DND-41 (cell line): ENCODE measurements at regions not wholly inside any gene's neighbourhood (a gene's known extent, or its start where the extent isn't known, plus 50 kb on each side); places are given as distances from the start of the nearest gene placed in this dataset.

Experiments
- ATAC-seq: fragments of 200-7000 bp; cut with Tn5 transposase; 3 replicates; pipeline ENCODE4 v1.9.1; 2021; ENCODE audit warnings: low read depth; ENCODE audit not compliant: insufficient read depth
- DNase-seq: peaks from one replicate; pipeline ENCODE4 v3.0.0-alpha.2; 2020
- H2AFZ ChIP-seq: 2 replicates; pipeline ENCODE4 v1.6.0; 2012; ENCODE audit warnings: low read depth, low read length
- H3K27ac ChIP-seq: 2 replicates; pipeline ENCODE4 v1.5.1; 2012; ENCODE audit warnings: low read length, inconsistent platforms
- H3K27me3 ChIP-seq: fragments of 200-600 bp; sonication (generic); 2 replicates; pipeline ENCODE4 v1.6.0; 2012; ENCODE audit warnings: low read length, mild to moderate bottlenecking, inconsistent platforms; ENCODE audit not compliant: insufficient read depth, poor library complexity
- H3K36me3 ChIP-seq: 2 replicates; pipeline ENCODE4 v1.5.1; 2012; ENCODE audit warnings: low read length, inconsistent platforms; ENCODE audit not compliant: insufficient read depth
- H3K4me1 ChIP-seq: 2 replicates; pipeline ENCODE4 v1.5.1; 2012; ENCODE audit warnings: mild to moderate bottlenecking, low read length; ENCODE audit not compliant: insufficient read depth
- H3K4me2 ChIP-seq: 2 replicates; pipeline ENCODE4 v1.6.0; 2012; ENCODE audit warnings: mild to moderate bottlenecking, moderate library complexity, low read length, inconsistent platforms; ENCODE audit not compliant: insufficient read depth
- H3K4me3 ChIP-seq, 2 experiments: fragments of 200-600 bp in 1 of 2; shearing (Covaris generic) in 1 of 2; 2 replicates each; pipeline ENCODE4 v1.5.1; 2012 to 2016; ENCODE audit warnings: inconsistent platforms in 2 of 2, low read length in 2 of 2, mild to moderate bottlenecking in 2 of 2, low read depth in 1 of 2, moderate library complexity in 1 of 2
- H3K79me2 ChIP-seq: 2 replicates; pipeline ENCODE4 v1.6.0; 2012; ENCODE audit warnings: low read length, inconsistent platforms; ENCODE audit not compliant: insufficient read depth
- H3K9ac ChIP-seq: 2 replicates; pipeline ENCODE4 v1.6.0; 2012; ENCODE audit warnings: low read depth, mild to moderate bottlenecking, inconsistent platforms, low read length, moderate library complexity
- H3K9me3 ChIP-seq: 2 replicates; pipeline ENCODE4 v1.5.1; 2012; ENCODE audit warnings: low read length, moderate library complexity, mild to moderate bottlenecking, inconsistent platforms; ENCODE audit not compliant: insufficient read depth, severe bottlenecking
- H4K20me1 ChIP-seq: 2 replicates; pipeline ENCODE4 v1.6.0; 2012; ENCODE audit warnings: low read length; ENCODE audit not compliant: insufficient read depth
- CTCF ChIP-seq: IDR thresholded peaks from 2 replicates; pipeline ENCODE4 v1.5.1; 2012; ENCODE audit warnings: borderline replicate concordance, low read length, moderate library complexity, mild to moderate bottlenecking; ENCODE audit not compliant: poor library complexity, severe bottlenecking; ENCODE audit errors: extremely low read depth
- EZH2 ChIP-seq: IDR thresholded peaks from 3 replicates; pipeline ENCODE4 v1.6.1; 2012; ENCODE audit warnings: borderline replicate concordance, low read depth, mild to moderate bottlenecking, moderate library complexity, low read length, inconsistent platforms; ENCODE audit not compliant: severe bottlenecking

- Histone ChIP-seq H3K9ac (no peak overlapping the region), H3K36me3 (no peaks in the 10 kb centered on the region), H4K20me1 (no peaks in the 10 kb centered on the region), H3K9me3 (no peaks in the 10 kb centered on the region), H3K79me2 (no peaks in the 10 kb centered on the region), H3K27me3 (no peaks in the 10 kb centered on the region), H3K4me2 (no peak overlapping the region), H3K4me3 (no peak overlapping the region), H3K27ac (no peak overlapping the region), H2AFZ (no peak overlapping the region), H3K4me1 (no peaks in the 10 kb centered on the region)
- ATAC-seq (no peak), DNase-seq (no peak)
- TF ChIP-seq CTCF (no peak), EZH2 (no peak)
These were observed 81.7 kb downstream of the HMHB1 start for GRCh38 chr5:143893638-143894037.

GRCh38 chr5:143896516-143896915 is 84.6 kb downstream of the HMHB1 start:
- no peak overlapping the region for H3K9ac ChIP-seq
- no peaks in the 10 kb centered on the region for H3K79me2 ChIP-seq
- no peak overlapping the region for H3K4me3 ChIP-seq
- DNase-seq (no peak), ATAC-seq (no peak)
- H3K27me3 ChIP-seq = no peaks in the 10 kb centered on the region
- TF ChIP-seq EZH2 (no peak), CTCF (no peak)
- H3K4me1 ChIP-seq = no peaks in the 10 kb centered on the region
- H3K27ac ChIP-seq = no peak overlapping the region
- H3K36me3 ChIP-seq = no peaks in the 10 kb centered on the region
- no peak overlapping the region for H3K4me2 ChIP-seq
- no peaks in the 10 kb centered on the region for H4K20me1 ChIP-seq
- no peak overlapping the region for H2AFZ ChIP-seq
- H3K9me3 ChIP-seq = no peaks in the 10 kb centered on the region

- no peaks in the 10 kb centered on the region for H3K4me1 ChIP-seq
- H3K27ac ChIP-seq = no peak overlapping the region
- no peak overlapping the region for H3K9ac ChIP-seq
- no peaks in the 10 kb centered on the region for H3K36me3 ChIP-seq
- no peak for ATAC-seq
- H3K4me2 ChIP-seq = no peak overlapping the region
- DNase-seq = no peak
- H2AFZ ChIP-seq = no peak overlapping the region
- H3K9me3 ChIP-seq = no peaks in the 10 kb centered on the region
- TF ChIP-seq EZH2 (no peak), CTCF (no peak)
- H3K27me3 ChIP-seq = no peaks in the 10 kb centered on the region
- no peak overlapping the region for H3K4me3 ChIP-seq
- H3K79me2 ChIP-seq = no peaks in the 10 kb centered on the region
- no peaks in the 10 kb centered on the region for H4K20me1 ChIP-seq
These were observed 85.0 kb downstream of the HMHB1 start for GRCh38 chr5:143896966-143897365.

GRCh38 chr5:143898381-143898780 is 86.4 kb downstream of the HMHB1 start:
- H3K36me3 ChIP-seq = no peaks in the 10 kb centered on the region
- no peaks in the 10 kb centered on the region for H3K9me3 ChIP-seq
- TF ChIP-seq CTCF (no peak), EZH2 (no peak)
- no peaks in the 10 kb centered on the region for H4K20me1 ChIP-seq
- H3K27ac ChIP-seq = no peak overlapping the region
- H2AFZ ChIP-seq = no peak overlapping the region
- DNase-seq (no peak), ATAC-seq (no peak)
- no peak overlapping the region for H3K4me3 ChIP-seq
- H3K4me2 ChIP-seq = no peak overlapping the region
- no peak overlapping the region for H3K9ac ChIP-seq
- H3K27me3 ChIP-seq = no peaks in the 10 kb centered on the region
- H3K4me1 ChIP-seq = no peaks in the 10 kb centered on the region
- no peaks in the 10 kb centered on the region for H3K79me2 ChIP-seq
